ENCODE measurements at regions not wholly inside any gene's neighbourhood (a gene's known extent, or its start where the extent isn't known, plus 50 kb on each side); places are given as distances from the start of the nearest gene placed in this dataset.

- TF ChIP-seq, protein P1, sequence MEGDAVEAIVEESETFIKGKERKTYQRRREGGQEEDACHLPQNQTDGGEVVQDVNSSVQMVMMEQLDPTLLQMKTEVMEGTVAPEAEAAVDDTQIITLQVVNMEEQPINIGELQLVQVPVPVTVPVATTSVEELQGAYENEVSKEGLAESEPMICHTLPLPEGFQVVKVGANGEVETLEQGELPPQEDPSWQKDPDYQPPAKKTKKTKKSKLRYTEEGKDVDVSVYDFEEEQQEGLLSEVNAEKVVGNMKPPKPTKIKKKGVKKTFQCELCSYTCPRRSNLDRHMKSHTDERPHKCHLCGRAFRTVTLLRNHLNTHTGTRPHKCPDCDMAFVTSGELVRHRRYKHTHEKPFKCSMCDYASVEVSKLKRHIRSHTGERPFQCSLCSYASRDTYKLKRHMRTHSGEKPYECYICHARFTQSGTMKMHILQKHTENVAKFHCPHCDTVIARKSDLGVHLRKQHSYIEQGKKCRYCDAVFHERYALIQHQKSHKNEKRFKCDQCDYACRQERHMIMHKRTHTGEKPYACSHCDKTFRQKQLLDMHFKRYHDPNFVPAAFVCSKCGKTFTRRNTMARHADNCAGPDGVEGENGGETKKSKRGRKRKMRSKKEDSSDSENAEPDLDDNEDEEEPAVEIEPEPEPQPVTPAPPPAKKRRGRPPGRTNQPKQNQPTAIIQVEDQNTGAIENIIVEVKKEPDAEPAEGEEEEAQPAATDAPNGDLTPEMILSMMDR (IDR thresholded peaks at IDR 0.05; ENCODE audit: poor library complexity) = no peak
- TF ChIP-seq EZH2 (IDR thresholded peaks at IDR 0.05; ENCODE audit: borderline replicate concordance) = no peak
Observed at GRCh38 chr2:45096996-45097395, 87.7 kb upstream of the SIX2 start.
